B cell (primary cell): ENCODE measurements at regions not wholly inside any gene's neighbourhood (a gene's known extent, or its start where the extent isn't known, plus 50 kb on each side); places are given as distances from the start of the nearest gene placed in this dataset.

ENCODE experiments used
- ATAC-seq: fragments of 200-7000 bp; cut with Tn5 transposase; one replicate; pipeline ENCODE4 v1.10.0; 2021; ENCODE audit warnings: low read depth, mild to moderate bottlenecking, moderate number of reproducible peaks, moderate library complexity
- CTCF ChIA-PET: fragments of 350-600 bp; sonication (Branson Sonifier 250); formaldehyde crosslinking; loops from one replicate; lab custom pipeline; 2021; ENCODE audit warnings: antibody characterized with exemption, inconsistent platforms; lab: Charles Lee
- POLR2A ChIA-PET: fragments of 350-600 bp; sonication (Branson Sonifier 250); formaldehyde crosslinking; loops from one replicate; lab custom pipeline; 2021; ENCODE audit warnings: antibody characterized with exemption; lab: Charles Lee
- DNase-seq: peaks from one replicate; pipeline ENCODE4 v3.0.0; 2013
- H2AFZ ChIP-seq: 2 replicates; pipeline ENCODE4 v1.6.1; 2012; ENCODE audit warnings: mild to moderate bottlenecking, low read depth, low read length; ENCODE audit not compliant: insufficient read depth, poor library complexity, severe bottlenecking
- H3K27ac ChIP-seq, 2 donors: 1 replicate in 1 of 2; 2 replicates in 1 of 2; pipeline ENCODE4 v1.5.1; 2012 to 2013; ENCODE audit warnings: low read length in 2 of 2, mild to moderate bottlenecking in 2 of 2, moderate library complexity in 1 of 2
- H3K27me3 ChIP-seq, 4 experiments: fragments of 200-600 bp in 1 of 4; sonication (generic) in 1 of 4; replicated peaks in 1 of 4; 1 replicate in 2 of 4; 2 replicates in 2 of 4; pipeline versions ENCODE4 v1.6.1 to v1.7.0; 2013 to 2016; ENCODE audit warnings: low read length in 3 of 4, mild to moderate bottlenecking in 2 of 4, mixed read lengths in 1 of 4, moderate library complexity in 1 of 4; ENCODE audit not compliant: insufficient read depth in 4 of 4, control insufficient read depth in 3 of 4; ENCODE audit errors: control extremely low read depth in 1 of 4
- H3K36me3 ChIP-seq, 2 experiments: replicated peaks in 1 of 2; 1 replicate in 1 of 2; 2 replicates in 1 of 2; pipeline versions ENCODE4 v1.6.1 to v1.7.1; 2013; ENCODE audit warnings: low read length in 1 of 2; ENCODE audit not compliant: insufficient read depth in 2 of 2, control insufficient read depth in 1 of 2; ENCODE audit errors: control extremely low read depth in 1 of 2, extremely low read depth in 1 of 2
- H3K4me1 ChIP-seq, 2 donors: fragments of 200-600 bp in 1 of 2; sonication (generic) in 1 of 2; 1 replicate in 1 of 2; 2 replicates in 1 of 2; pipeline versions ENCODE4 v1.5.1 to v1.6.1; 2013 to 2017; ENCODE audit warnings: low read length in 2 of 2; ENCODE audit not compliant: control insufficient read depth in 2 of 2, insufficient read depth in 2 of 2
- H3K4me2 ChIP-seq: replicated peaks from 2 replicates; pipeline ENCODE3; 2012; ENCODE audit warnings: mild to moderate bottlenecking, low read depth, low read length; ENCODE audit not compliant: poor library complexity, severe bottlenecking
- H3K4me3 ChIP-seq, 5 experiments: fragments of 200-600 bp in 1 of 5; sonication (generic) in 1 of 5; 1 replicate in 3 of 5; 2 replicates in 2 of 5; pipeline versions ENCODE4 v1.5.1 to v1.7.0; 2011 to 2016; ENCODE audit warnings: low read length in 4 of 5, mild to moderate bottlenecking in 4 of 5, low read depth in 2 of 5, control low read depth in 1 of 5, moderate library complexity in 1 of 5; ENCODE audit not compliant: insufficient read depth in 1 of 5; ENCODE audit errors: control extremely low read depth in 1 of 5, extremely low read depth in 1 of 5
- H3K79me2 ChIP-seq: fragments of 200-600 bp; sonication (generic); one replicate; pipeline ENCODE4 v1.6.0; 2016; ENCODE audit warnings: low read length; ENCODE audit not compliant: control insufficient read depth, insufficient read depth
- H3K9ac ChIP-seq: fragments of 200-600 bp; sonication (generic); 2 replicates; pipeline ENCODE4 v1.6.1; 2017; ENCODE audit warnings: mild to moderate bottlenecking, low read length, moderate library complexity
- H3K9me3 ChIP-seq, 3 donors: one replicate each; pipeline versions ENCODE4 v1.6.1 to v1.7.1; 2013; ENCODE audit warnings: low read length in 2 of 3; ENCODE audit not compliant: control insufficient read depth in 2 of 3, insufficient read depth in 1 of 3; ENCODE audit errors: control extremely low read depth in 1 of 3
- H4K20me1 ChIP-seq: 2 replicates; pipeline ENCODE4 v1.6.0; 2012; ENCODE audit warnings: mild to moderate bottlenecking, low read length; ENCODE audit not compliant: insufficient read depth, control insufficient read depth, poor library complexity, severe bottlenecking
- H3K27ac Mint-ChIP-seq: one replicate; pipeline ENCODE4 v1.8.0; 2021; ENCODE audit warnings: mixed read lengths
- H3K27me3 Mint-ChIP-seq: one replicate; pipeline ENCODE4 v1.8.0; 2021; ENCODE audit warnings: mixed read lengths
- H3K4me1 Mint-ChIP-seq: one replicate; pipeline ENCODE4 v1.8.0; 2021; ENCODE audit warnings: mixed read lengths
- H3K4me3 Mint-ChIP-seq: one replicate; pipeline ENCODE4 v1.8.0; 2021; ENCODE audit warnings: mixed read lengths
- H3K9me3 Mint-ChIP-seq: one replicate; pipeline ENCODE4 v1.8.0; 2022; ENCODE audit warnings: mixed read lengths; ENCODE audit not compliant: insufficient read depth
- EZH2 ChIP-seq: IDR thresholded peaks from 2 replicates; pipeline ENCODE4 v1.6.1; 2012; ENCODE audit warnings: borderline replicate concordance, low read depth, mild to moderate bottlenecking, moderate library complexity, low read length; ENCODE audit not compliant: insufficient read depth, poor library complexity, severe bottlenecking
- WGBS: methylation state at CpG from one replicate; pipeline ENCODE4 v1.1.5; 2013; ENCODE audit warnings: missing lambda C conversion rate; ENCODE audit not compliant: insufficient coverage; 5-methylcytosine and 5-hydroxymethylcytosine counted together
- intact Hi-C: fragments of 100-400 bp; cut with micrococcal nuclease; formaldehyde crosslinking; loops from one replicate; pipeline ENCODE4 v1.10.0; 2022
- TF ChIP-seq, protein P1 (sequence below): fragments of 200-600 bp; IDR thresholded peaks from one replicate; pipeline ENCODE4 v1.8.0; 2022; ENCODE audit warnings: antibody characterized with exemption, mild to moderate bottlenecking

DNA sequence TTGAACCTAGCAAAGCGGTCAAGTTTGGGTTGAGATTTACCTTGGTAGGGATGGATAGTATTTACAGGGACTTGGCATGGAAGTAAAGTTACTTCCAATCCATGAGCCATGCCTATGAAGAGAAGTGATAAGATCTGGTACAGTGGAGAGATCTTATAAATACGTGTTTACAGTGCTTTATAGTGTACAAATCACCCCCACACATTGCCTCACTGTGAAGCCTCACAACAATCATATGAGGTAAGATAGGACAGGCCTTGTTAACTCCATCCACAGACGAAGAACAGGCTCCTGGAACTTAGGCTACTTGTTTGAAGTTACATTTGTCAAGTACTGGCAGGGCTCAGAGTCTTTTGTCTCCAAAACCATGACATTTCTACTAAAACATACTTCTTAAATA lies 159.8 kb downstream of the PLPPR4 start:
- H3K9me3 Mint-ChIP-seq = peaks cover 3% of the 10 kb centered on the region
- H3K36me3 ChIP-seq = no peaks in the 10 kb centered on the region
- no peaks in the 10 kb centered on the region for H3K27me3 Mint-ChIP-seq
- H3K9ac ChIP-seq = no peak overlapping the region
- no peak for TF ChIP-seq EZH2
- TF ChIP-seq, protein P1, sequence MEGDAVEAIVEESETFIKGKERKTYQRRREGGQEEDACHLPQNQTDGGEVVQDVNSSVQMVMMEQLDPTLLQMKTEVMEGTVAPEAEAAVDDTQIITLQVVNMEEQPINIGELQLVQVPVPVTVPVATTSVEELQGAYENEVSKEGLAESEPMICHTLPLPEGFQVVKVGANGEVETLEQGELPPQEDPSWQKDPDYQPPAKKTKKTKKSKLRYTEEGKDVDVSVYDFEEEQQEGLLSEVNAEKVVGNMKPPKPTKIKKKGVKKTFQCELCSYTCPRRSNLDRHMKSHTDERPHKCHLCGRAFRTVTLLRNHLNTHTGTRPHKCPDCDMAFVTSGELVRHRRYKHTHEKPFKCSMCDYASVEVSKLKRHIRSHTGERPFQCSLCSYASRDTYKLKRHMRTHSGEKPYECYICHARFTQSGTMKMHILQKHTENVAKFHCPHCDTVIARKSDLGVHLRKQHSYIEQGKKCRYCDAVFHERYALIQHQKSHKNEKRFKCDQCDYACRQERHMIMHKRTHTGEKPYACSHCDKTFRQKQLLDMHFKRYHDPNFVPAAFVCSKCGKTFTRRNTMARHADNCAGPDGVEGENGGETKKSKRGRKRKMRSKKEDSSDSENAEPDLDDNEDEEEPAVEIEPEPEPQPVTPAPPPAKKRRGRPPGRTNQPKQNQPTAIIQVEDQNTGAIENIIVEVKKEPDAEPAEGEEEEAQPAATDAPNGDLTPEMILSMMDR = no peak
- H3K27ac Mint-ChIP-seq = no peak overlapping the region
- no peak overlapping the region for H2AFZ ChIP-seq
- H3K4me1 ChIP-seq = no peaks in the 10 kb centered on the region
- no peak overlapping the region for H3K4me3 Mint-ChIP-seq
- H3K4me3 ChIP-seq = no peak overlapping the region
- H3K9me3 ChIP-seq = no peaks in the 10 kb centered on the region
- H3K4me2 ChIP-seq = no peak overlapping the region
- H3K4me1 Mint-ChIP-seq = no peaks in the 10 kb centered on the region
- no peaks in the 10 kb centered on the region for H4K20me1 ChIP-seq
- CTCF ChIA-PET = no interaction called here
- intact Hi-C loops = no loop called here
- no peak overlapping the region for H3K27ac ChIP-seq
- ATAC-seq (no peak), DNase-seq (no peak)
- no peaks in the 10 kb centered on the region for H3K79me2 ChIP-seq
- POLR2A ChIA-PET = no interaction called here
- no peaks in the 10 kb centered on the region for H3K27me3 ChIP-seq
- WGBS = no CpG with 5 or more reads among the region's 3 CpGs

DNA sequence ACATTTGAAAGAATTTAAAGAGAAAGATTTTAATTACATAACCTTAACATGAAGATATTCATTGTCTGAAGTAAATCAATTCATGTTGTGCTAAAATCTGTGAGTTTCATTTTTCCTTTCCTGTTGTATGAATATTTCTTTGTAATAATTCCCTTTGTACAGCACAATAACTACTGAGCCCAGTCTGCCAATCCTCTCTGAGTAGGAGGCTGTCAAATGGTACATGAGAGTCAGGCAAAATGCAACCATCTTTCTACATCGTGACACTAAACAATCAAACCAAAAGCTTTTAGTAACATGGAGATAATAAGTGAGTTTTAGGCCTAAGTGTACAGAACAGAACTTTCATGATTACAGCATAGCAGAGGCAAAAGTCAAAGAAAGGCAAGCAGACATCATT lies 165.5 kb downstream of the PLPPR4 start:
- POLR2A ChIA-PET = no interaction called here
- ATAC-seq = no peak

More for the DNA sequence above, 165.5 kb downstream of the PLPPR4 start:
- no peaks in the 10 kb centered on the region for H3K79me2 ChIP-seq
- intact Hi-C loops = no loop called here
- no peak for DNase-seq
- H3K9me3 ChIP-seq = no peaks in the 10 kb centered on the region
- Mint-ChIP-seq H3K9me3 (peaks cover 6% of the 10 kb centered on the region), H3K4me1 (no peaks in the 10 kb centered on the region), H3K27me3 (no peaks in the 10 kb centered on the region), H3K4me3 (no peak overlapping the region), H3K27ac (no peak overlapping the region)
- H4K20me1 ChIP-seq = no peaks in the 10 kb centered on the region
- no peak overlapping the region for H3K4me2 ChIP-seq
- H3K9ac ChIP-seq = no peak overlapping the region
- no peaks in the 10 kb centered on the region for H3K36me3 ChIP-seq
- no peak overlapping the region for H3K27ac ChIP-seq
- no peaks in the 10 kb centered on the region for H3K4me1 ChIP-seq
- H3K4me3 ChIP-seq = no peak overlapping the region
- H2AFZ ChIP-seq = no peak overlapping the region
- no CpG with 5 or more reads among the region's 1 CpG for WGBS
- CTCF ChIA-PET = no interaction called here
- TF ChIP-seq EZH2 = no peak
- TF ChIP-seq, protein P1 = no peak
- H3K27me3 ChIP-seq = no peaks in the 10 kb centered on the region
